Esophagus squamous epithelium (tissue), 5 donors: ENCODE measurements at regions not wholly inside any gene's neighbourhood (a gene's known extent, or its start where the extent isn't known, plus 50 kb on each side); places are given as distances from the start of the nearest gene placed in this dataset.

ENCODE experiments used
- DNase-seq: peaks from one replicate; lab custom pipeline; 2025; lab: John Stamatoyannopoulos, UW
- H3K27ac ChIP-seq, 4 donors: fragments of 200-600 bp; sonication (generic); one replicate each; pipeline ENCODE4 v1.5.1; 2016 to 2019; ENCODE audit warnings: mild to moderate bottlenecking in 1 of 4
- H3K27me3 ChIP-seq, 4 donors: fragments of 200-600 bp; sonication (generic); 1 replicate in 3 of 4; 2 replicates in 1 of 4; pipeline versions ENCODE4 v1.5.1 to v1.6.0; 2017 to 2021; ENCODE audit warnings: antibody characterized with exemption in 1 of 4
- H3K36me3 ChIP-seq, 3 donors: fragments of 200-600 bp; sonication (generic); one replicate each; pipeline ENCODE4 v1.5.1; 2016 to 2019
- H3K4me1 ChIP-seq, 3 donors: fragments of 200-600 bp; sonication (generic); one replicate each; pipeline ENCODE4 v1.5.1; 2017 to 2019
- H3K4me3 ChIP-seq, 4 donors: fragments of 200-600 bp; sonication (generic); 1 replicate in 3 of 4; 2 replicates in 1 of 4; pipeline ENCODE4 v1.5.1; 2016 to 2019; ENCODE audit warnings: mild to moderate bottlenecking in 2 of 4, moderate library complexity in 1 of 4
- H3K9me3 ChIP-seq, 3 donors: fragments of 200-600 bp; sonication (generic); one replicate each; pipeline ENCODE4 v1.5.1; 2016 to 2019
- POLR2A ChIP-seq, 4 donors: fragments of 450-650 bp; IDR thresholded peaks; one replicate each; pipeline ENCODE4 v1.6.1; 2017; ENCODE audit warnings: antibody characterized with exemption in 4 of 4, mild to moderate bottlenecking in 4 of 4, moderate library complexity in 3 of 4
- WGBS, 2 donors: methylation state at CpG; one replicate each; pipeline ENCODE4 v1.1.5; 2018; 5-methylcytosine and 5-hydroxymethylcytosine counted together
- intact Hi-C: fragments of 100-400 bp; cut with DNase I; formaldehyde crosslinking; loops from one replicate; pipeline ENCODE4 v1.15.0; 2022
- TF ChIP-seq, protein P1 (sequence below), 6 experiments: fragments of 450-650 bp in 4 of 6; fragments of 200-600 bp in 2 of 6; sonication (generic) in 2 of 6; IDR thresholded peaks; one replicate each; pipeline ENCODE4 v1.5.1; 2016 to 2019; ENCODE audit warnings: antibody characterized with exemption in 6 of 6, mild to moderate bottlenecking in 4 of 6, moderate library complexity in 4 of 6
- donor health status: DM: yes; HTN: yes; CAD: no.

DNA sequence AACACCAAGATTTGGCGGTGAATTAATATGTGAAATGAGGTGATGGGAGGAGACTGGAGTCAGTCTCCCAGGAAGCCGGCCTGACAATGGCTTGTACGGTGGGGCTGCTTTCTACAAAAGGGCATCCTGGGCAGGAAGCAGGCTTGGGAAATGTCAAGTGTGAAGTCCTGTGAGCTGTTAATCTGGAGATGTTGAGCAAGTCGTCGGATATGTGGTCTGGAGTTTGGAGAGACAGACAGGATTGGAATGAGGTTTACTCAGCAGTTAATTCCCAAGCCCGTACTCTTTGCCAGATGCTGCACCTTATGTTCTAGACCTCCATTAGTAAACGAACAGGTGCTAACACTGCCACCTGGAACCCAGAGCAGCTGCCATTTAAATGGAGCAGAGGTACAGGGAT is 107.7 kb upstream of the FOXC1 start:
- no peaks in the 10 kb centered on the region for H3K9me3 ChIP-seq
- TF ChIP-seq, protein P1, sequence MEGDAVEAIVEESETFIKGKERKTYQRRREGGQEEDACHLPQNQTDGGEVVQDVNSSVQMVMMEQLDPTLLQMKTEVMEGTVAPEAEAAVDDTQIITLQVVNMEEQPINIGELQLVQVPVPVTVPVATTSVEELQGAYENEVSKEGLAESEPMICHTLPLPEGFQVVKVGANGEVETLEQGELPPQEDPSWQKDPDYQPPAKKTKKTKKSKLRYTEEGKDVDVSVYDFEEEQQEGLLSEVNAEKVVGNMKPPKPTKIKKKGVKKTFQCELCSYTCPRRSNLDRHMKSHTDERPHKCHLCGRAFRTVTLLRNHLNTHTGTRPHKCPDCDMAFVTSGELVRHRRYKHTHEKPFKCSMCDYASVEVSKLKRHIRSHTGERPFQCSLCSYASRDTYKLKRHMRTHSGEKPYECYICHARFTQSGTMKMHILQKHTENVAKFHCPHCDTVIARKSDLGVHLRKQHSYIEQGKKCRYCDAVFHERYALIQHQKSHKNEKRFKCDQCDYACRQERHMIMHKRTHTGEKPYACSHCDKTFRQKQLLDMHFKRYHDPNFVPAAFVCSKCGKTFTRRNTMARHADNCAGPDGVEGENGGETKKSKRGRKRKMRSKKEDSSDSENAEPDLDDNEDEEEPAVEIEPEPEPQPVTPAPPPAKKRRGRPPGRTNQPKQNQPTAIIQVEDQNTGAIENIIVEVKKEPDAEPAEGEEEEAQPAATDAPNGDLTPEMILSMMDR (IDR thresholded peaks at IDR 0.05): no peak
- no peak for TF ChIP-seq POLR2A (IDR thresholded peaks at IDR 0.05)
- WGBS, 2 donors: 72 to 78% methylated on average over 7 of the region's 7 CpGs

DNA sequence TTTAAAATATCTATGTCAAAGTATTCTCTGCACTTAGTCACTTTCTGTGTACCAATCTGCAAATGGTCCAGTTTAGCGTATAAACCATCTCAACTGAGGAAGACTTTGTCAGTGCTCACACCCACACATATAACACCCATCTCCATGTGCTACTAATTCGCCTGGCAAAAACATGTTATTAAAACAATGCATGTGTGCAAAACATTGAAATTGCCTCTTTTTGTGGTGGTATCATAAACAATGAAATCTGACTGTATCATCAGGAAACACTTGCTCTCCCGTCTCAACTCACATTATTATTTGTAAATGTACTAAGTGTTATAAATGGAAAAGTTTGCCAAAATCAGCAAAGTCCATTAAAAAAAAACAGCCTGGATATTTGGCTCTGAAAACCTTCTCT is 105.9 kb upstream of the FOXC1 start:
- TF ChIP-seq POLR2A (IDR thresholded peaks at IDR 0.05): no peak
- TF ChIP-seq, protein P1 (IDR thresholded peaks at IDR 0.05): no peak
- Histone ChIP-seq H3K36me3 (no peaks in the 10 kb centered on the region), H3K27ac (no peak overlapping the region), H3K4me3 (no peak overlapping the region), H3K4me1 (peaks cover 0 to 4% (median 0%) of the 10 kb centered on the region in 3 donors), H3K27me3 (peaks cover 0 to 10% (median 0%) of the 10 kb centered on the region in 4 donors), H3K9me3 (no peaks in the 10 kb centered on the region)
- intact Hi-C loops: no loop called here
- DNase-seq: no peak
- WGBS, 2 donors: 43 to 68% methylated on average over 3 of the region's 3 CpGs

More for the DNA sequence above, 107.7 kb upstream of the FOXC1 start:
- peaks cover 0 to 10% (median 0%) of the 10 kb centered on the region in 4 donors for H3K27me3 ChIP-seq
- H3K4me1 ChIP-seq: peaks cover 0 to 4% (median 0%) of the 10 kb centered on the region in 3 donors
- DNase-seq: no peak
- H3K27ac ChIP-seq: no peak overlapping the region
- no peaks in the 10 kb centered on the region for H3K36me3 ChIP-seq
- intact Hi-C loops: no loop called here
- no peak overlapping the region for H3K4me3 ChIP-seq

DNA sequence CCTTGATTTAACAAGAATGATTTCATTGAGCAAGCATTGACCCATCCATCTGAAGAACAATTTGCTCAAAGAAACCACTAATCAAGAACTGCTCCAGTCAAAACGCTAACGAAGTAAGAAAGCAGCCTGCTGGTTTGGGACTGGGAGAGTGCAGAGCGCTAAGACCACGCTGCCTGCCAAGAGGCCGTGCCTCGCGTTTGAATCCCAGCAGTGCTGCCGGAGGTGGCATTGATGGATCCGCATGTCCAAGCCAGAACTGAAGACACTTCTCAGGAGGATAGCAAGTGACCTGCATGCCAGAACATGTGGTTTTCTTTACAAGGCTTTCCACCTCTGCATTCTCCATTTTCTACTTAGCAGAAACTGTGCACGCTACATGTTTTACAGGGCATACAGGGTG is 105.2 kb upstream of the FOXC1 start:
- DNase-seq: no peak
- intact Hi-C loops: no loop called here
- peaks cover 0 to 15% (median 0%) of the 10 kb centered on the region in 4 donors for H3K27me3 ChIP-seq
- no peak overlapping the region for H3K4me3 ChIP-seq
- 31 to 72% methylated on average over 10 of the region's 10 CpGs for WGBS, 2 donors
- no peaks in the 10 kb centered on the region for H3K36me3 ChIP-seq
- H3K27ac ChIP-seq: no peak overlapping the region
- no peaks in the 10 kb centered on the region for H3K9me3 ChIP-seq
- peaks cover 0 to 4% (median 0%) of the 10 kb centered on the region in 3 donors for H3K4me1 ChIP-seq
- TF ChIP-seq, protein P1 (IDR thresholded peaks at IDR 0.05): no peak
- TF ChIP-seq POLR2A (IDR thresholded peaks at IDR 0.05): no peak

DNA sequence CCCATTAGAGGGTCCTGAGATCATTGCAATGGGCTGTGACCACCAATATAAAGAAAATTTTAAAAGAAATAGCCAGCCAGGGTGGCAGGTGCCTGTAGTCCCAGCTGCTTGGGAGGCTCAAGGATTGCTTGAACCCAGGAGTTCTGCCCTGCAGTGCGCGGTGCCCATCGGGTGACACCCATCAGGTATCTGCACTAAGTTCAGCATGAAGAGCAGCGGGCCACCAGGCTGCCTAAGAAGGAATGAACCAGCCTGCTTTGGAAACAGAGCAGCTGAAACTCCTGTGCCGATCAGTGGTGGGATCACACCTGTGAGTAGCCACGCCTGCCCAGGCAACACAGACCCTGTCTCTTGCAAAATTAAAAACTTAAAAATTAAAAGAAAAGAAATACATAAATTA is 102.5 kb upstream of the FOXC1 start:
- H3K4me1 ChIP-seq: peaks cover 0 to 4% (median 0%) of the 10 kb centered on the region in 3 donors
- H3K27me3 ChIP-seq: peaks cover 0 to 34% (median 0%) of the 10 kb centered on the region in 4 donors
- no peak for TF ChIP-seq POLR2A (IDR thresholded peaks at IDR 0.05)
- TF ChIP-seq, protein P1 (IDR thresholded peaks at IDR 0.05): no peak
- H3K9me3 ChIP-seq: no peaks in the 10 kb centered on the region
- no peak for DNase-seq
- WGBS, 2 donors: 77 to 88% methylated on average over 6 of the region's 6 CpGs
- H3K36me3 ChIP-seq: no peaks in the 10 kb centered on the region
- no peak overlapping the region for H3K27ac ChIP-seq
- H3K4me3 ChIP-seq: no peak overlapping the region
- intact Hi-C loops: no loop called here

DNA sequence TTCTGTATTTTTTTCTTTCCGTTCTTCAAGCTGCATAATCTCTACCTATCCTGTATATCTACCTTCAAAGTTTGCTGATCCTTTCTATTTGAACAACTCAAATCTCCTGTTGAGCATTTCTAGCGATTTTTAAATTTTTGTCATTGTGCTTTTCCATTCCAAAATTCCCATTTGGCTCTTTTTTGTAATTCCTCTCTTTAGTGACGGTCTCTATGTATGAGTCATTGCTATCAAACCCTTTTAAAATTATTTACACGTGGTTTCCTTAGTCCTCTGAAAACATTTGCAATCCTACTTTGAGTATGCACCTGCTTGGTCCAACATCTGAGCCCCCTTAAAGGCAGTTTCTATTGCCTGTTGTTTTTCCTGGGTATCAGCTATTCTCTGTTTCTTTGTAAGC is 100.5 kb upstream of the FOXC1 start:
- no peaks in the 10 kb centered on the region for H3K9me3 ChIP-seq
- H3K4me3 ChIP-seq: no peak overlapping the region
- TF ChIP-seq, protein P1 (IDR thresholded peaks at IDR 0.05): no peak
- no peak for TF ChIP-seq POLR2A (IDR thresholded peaks at IDR 0.05)
- H3K27me3 ChIP-seq: peaks cover 0 to 34% (median 0%) of the 10 kb centered on the region in 4 donors
- H3K36me3 ChIP-seq: no peaks in the 10 kb centered on the region
- H3K27ac ChIP-seq: no peak overlapping the region
- 53 to 57% methylated on average over 4 of the region's 4 CpGs for WGBS, 2 donors
- no peak for DNase-seq
- intact Hi-C loops: no loop called here
- peaks cover 0 to 4% (median 0%) of the 10 kb centered on the region in 3 donors for H3K4me1 ChIP-seq
